HepG2 (cell line): ENCODE measurements at regions not wholly inside any gene's neighbourhood (a gene's known extent, or its start where the extent isn't known, plus 50 kb on each side); places are given as distances from the start of the nearest gene placed in this dataset.

ENCODE experiments used
- ATAC-seq: fragments of 200-7000 bp; cut with Tn5 transposase; 3 replicates; pipeline ENCODE4 v1.9.1; 2020; ENCODE audit warnings: mild to moderate bottlenecking, moderate library complexity
- BruUV-seq: library from RNA; stranded (reverse); fragments of 400-500 nt; replicated peaks from 2 replicates; lab custom pipeline; 2021; lab: Mats Ljungman, UMichigan
- CTCF ChIA-PET: fragments of 300-600 bp; formaldehyde crosslinking; extraction: SDS; loops from one replicate; lab custom pipeline; 2021; ENCODE audit warnings: low total read pairs, inconsistent platforms, low intra/inter-chr PET ratio; lab: Yijun Ruan, JAX
- POLR2A ChIA-PET: fragments of 350-600 bp; sonication (Branson Sonifier 250); formaldehyde crosslinking; loops from one replicate; lab custom pipeline; 2020; ENCODE audit warnings: antibody characterized with exemption, inconsistent platforms; lab: Yijun Ruan, JAX
- DNase-seq: peaks from one replicate; pipeline ENCODE4 v3.0.0-alpha.2; 2015; ENCODE audit warnings: low spot score
- FAIRE-seq: peaks from 3 replicates; lab custom pipeline; 2011; peaks lifted over from hg19 to GRCh38; lab: Jason Lieb, UNC
- H2AFZ ChIP-seq: one replicate; pipeline ENCODE4 v1.6.1; 2011; ENCODE audit warnings: low read length, inconsistent platforms
- H3K27ac ChIP-seq: fragments of 300-600 bp; 3 replicates; pipeline ENCODE4 v1.8.0; 2011; ENCODE audit warnings: mixed run types, mild to moderate bottlenecking, mixed read lengths, low read length, inconsistent platforms; ENCODE audit not compliant: insufficient read depth; ENCODE audit errors: extremely low read length
- H3K27me3 ChIP-seq, 2 experiments: fragments of 200-600 bp in 1 of 2; 2 replicates in 1 of 2; 3 replicates in 1 of 2; pipeline versions ENCODE4 v1.6.0 to v1.8.0; 2011; ENCODE audit warnings: low read length in 2 of 2, mild to moderate bottlenecking in 2 of 2, moderate library complexity in 2 of 2, inconsistent platforms in 1 of 2; ENCODE audit not compliant: insufficient read depth in 2 of 2, control insufficient read depth in 1 of 2
- H3K36me3 ChIP-seq, 2 experiments: fragments of 200-600 bp in 1 of 2; replicated peaks in 1 of 2; 2 replicates in 1 of 2; 3 replicates in 1 of 2; pipeline versions ENCODE4 v1.5.1 to v1.8.0; 2011; ENCODE audit warnings: low read length in 2 of 2, inconsistent platforms in 1 of 2; ENCODE audit not compliant: insufficient read depth in 2 of 2, control insufficient read depth in 1 of 2
- H3K4me1 ChIP-seq: 2 replicates; pipeline ENCODE4 v1.5.1; 2012; ENCODE audit warnings: low read length, inconsistent platforms; ENCODE audit not compliant: insufficient read depth
- H3K4me2 ChIP-seq: 2 replicates; pipeline ENCODE4 v1.6.0; 2011; ENCODE audit warnings: low read depth, low read length, inconsistent platforms
- H3K4me3 ChIP-seq, 3 experiments: fragments of 200-600 bp in 1 of 3; sonication (generic), shearing (Covaris generic) in 1 of 3; replicated peaks in 1 of 3; 2 replicates each; pipeline ENCODE4 v1.5.1; 2011 to 2016; ENCODE audit warnings: low read length in 3 of 3, inconsistent platforms in 2 of 3, low read depth in 2 of 3, mild to moderate bottlenecking in 2 of 3, control low read depth in 1 of 3, mixed read lengths in 1 of 3; ENCODE audit not compliant: insufficient read depth in 1 of 3
- H3K79me2 ChIP-seq: one replicate; pipeline ENCODE4 v1.6.1; 2011; ENCODE audit warnings: low read length, inconsistent platforms; ENCODE audit not compliant: insufficient read depth
- H3K9ac ChIP-seq: 2 replicates; pipeline ENCODE4 v1.6.0; 2011; ENCODE audit warnings: mild to moderate bottlenecking, low read depth, low read length, inconsistent platforms; ENCODE audit not compliant: insufficient read depth
- H3K9me3 ChIP-seq: 2 replicates; pipeline ENCODE4 v1.5.1; 2012; ENCODE audit warnings: mild to moderate bottlenecking, low read length
- H4K20me1 ChIP-seq: 2 replicates; pipeline ENCODE4 v1.6.0; 2011; ENCODE audit warnings: inconsistent platforms, mild to moderate bottlenecking, low read length, moderate library complexity; ENCODE audit not compliant: insufficient read depth
- DRAP1 ChIP-seq: IDR thresholded peaks from 2 replicates; pipeline ENCODE4 v1.6.1; 2016; ENCODE audit warnings: missing genetic modification reagents, missing compliant biosample characterization
- HMG20B ChIP-seq: conservative IDR thresholded peaks from 2 replicates; pipeline ENCODE4 v1.6.1; 2016; ENCODE audit warnings: missing genetic modification reagents, missing compliant biosample characterization
- HNF4G ChIP-seq, 2 experiments: sonication (generic) in 1 of 2; formaldehyde crosslinking in 1 of 2; IDR thresholded peaks; 2 replicates each; pipeline versions ENCODE4 v1.4.0 to v1.6.1; 2011 to 2020; ENCODE audit warnings: borderline replicate concordance in 2 of 2, low read depth in 2 of 2, mild to moderate bottlenecking in 2 of 2, low read length in 1 of 2, missing genetic modification reagents in 1 of 2, moderate library complexity in 1 of 2
- HOXA3 ChIP-seq: sonication (generic); formaldehyde crosslinking; IDR thresholded peaks from 2 replicates; pipeline ENCODE4 v1.5.0; 2020; ENCODE audit warnings: missing genetic modification reagents
- HOXD1 ChIP-seq: sonication (generic); formaldehyde crosslinking; IDR thresholded peaks from 2 replicates; pipeline ENCODE4 v1.5.0; 2020; ENCODE audit warnings: missing genetic modification reagents
- KAT8 ChIP-seq: IDR thresholded peaks from 2 replicates; pipeline ENCODE4 v1.6.1; 2016; ENCODE audit warnings: missing genetic modification reagents, missing compliant biosample characterization
- POLR2G ChIP-seq: fragments of 200-400 bp; formaldehyde crosslinking; IDR thresholded peaks from 2 replicates; pipeline ENCODE4 v1.6.1; 2018; ENCODE audit warnings: mild to moderate bottlenecking, low read depth, low read length, moderate library complexity
- RERE ChIP-seq: IDR thresholded peaks from 2 replicates; pipeline ENCODE4 v1.6.1; 2016; ENCODE audit warnings: low read depth, missing genetic modification reagents, missing compliant biosample characterization
- SMAD1 ChIP-seq: sonication (generic); formaldehyde crosslinking; IDR thresholded peaks from 2 replicates; pipeline ENCODE4 v1.4.0; 2020; ENCODE audit warnings: missing genetic modification reagents, low read depth, mild to moderate bottlenecking, borderline replicate concordance
- SP1 ChIP-seq, 2 experiments: fragments of 450-650 bp in 1 of 2; sonication (generic) in 1 of 2; formaldehyde crosslinking in 1 of 2; IDR thresholded peaks; 2 replicates each; pipeline versions ENCODE4 v1.4.0 to v1.6.1; 2016 to 2020; ENCODE audit warnings: missing genetic modification reagents in 1 of 2
- ZFP37 ChIP-seq: sonication (generic); formaldehyde crosslinking; IDR thresholded peaks from 2 replicates; pipeline ENCODE4 v1.4.0; 2020; ENCODE audit warnings: missing genetic modification reagents, borderline replicate concordance
- ZFP82 ChIP-seq: sonication (generic); formaldehyde crosslinking; IDR thresholded peaks from 2 replicates; pipeline ENCODE4 v1.5.1; 2020; ENCODE audit warnings: mild to moderate bottlenecking, missing genetic modification reagents, borderline replicate concordance
- ZIK1 ChIP-seq: sonication (generic); formaldehyde crosslinking; IDR thresholded peaks from 2 replicates; pipeline ENCODE4 v1.5.0; 2020; ENCODE audit warnings: mild to moderate bottlenecking, low read depth, missing genetic modification reagents, borderline replicate concordance
- ZNF121 ChIP-seq: sonication (generic); formaldehyde crosslinking; IDR thresholded peaks from 2 replicates; pipeline ENCODE4 v1.5.0; 2020; ENCODE audit warnings: mild to moderate bottlenecking, missing genetic modification reagents
- ZNF333 ChIP-seq: sonication (generic); formaldehyde crosslinking; IDR thresholded peaks from 2 replicates; pipeline ENCODE4 v1.4.0; 2020; ENCODE audit warnings: mild to moderate bottlenecking, missing genetic modification reagents, borderline replicate concordance
- ZNF382 ChIP-seq: sonication (generic); formaldehyde crosslinking; IDR thresholded peaks from 2 replicates; pipeline ENCODE4 v1.5.0; 2020; ENCODE audit warnings: missing genetic modification reagents, mild to moderate bottlenecking, borderline replicate concordance
- ZNF44 ChIP-seq: sonication (generic); formaldehyde crosslinking; IDR thresholded peaks from 2 replicates; pipeline ENCODE4 v1.5.1; 2020; ENCODE audit warnings: mild to moderate bottlenecking, missing genetic modification reagents
- ZNF496 ChIP-seq: sonication (generic); formaldehyde crosslinking; IDR thresholded peaks from 2 replicates; pipeline ENCODE4 v1.8.1; 2023; ENCODE audit warnings: mild to moderate bottlenecking, moderate library complexity, missing genetic modification reagents; ENCODE audit not compliant: insufficient replicate concordance
- WGBS: methylation state at CpG from one replicate; pipeline ENCODE4 v1.1.6; 2017; ENCODE audit warnings: low lambda C conversion rate; 5-methylcytosine and 5-hydroxymethylcytosine counted together
- in situ Hi-C: cut with HindIII; loops from 2 replicates; pipeline ENCODE4 v1.10.0; 2017; ENCODE audit warnings: low pct_unique_long_range_greater_than_20kb; ENCODE audit not compliant: extremely low pct_ligation_motif_present
- intact Hi-C: fragments of 100-400 bp; cut with micrococcal nuclease; formaldehyde crosslinking; loops from one replicate; pipeline ENCODE4 v1.10.0; 2022; ENCODE audit not compliant: unreplicated experiment

GRCh38 chr4:175451238-175451965, 360.7 kb downstream of the GPM6A start:
- no peak for DNase-seq
- Histone ChIP-seq H3K27ac (no peak overlapping the region), H3K79me2 (no peaks in the 10 kb centered on the region), H3K27me3 (no peaks in the 10 kb centered on the region), H3K4me3 (no peak overlapping the region), H3K9ac (no peak overlapping the region), H2AFZ (no peak overlapping the region), H3K4me2 (no peak overlapping the region), H3K36me3 (no peaks in the 10 kb centered on the region), H3K9me3 (peaks cover 50% of the 10 kb centered on the region; the same call in 1 of the 2 replicates), H4K20me1 (no peaks in the 10 kb centered on the region), H3K4me1 (no peaks in the 10 kb centered on the region)
- in situ Hi-C loops (no loop called here), intact Hi-C loops (no loop called here)
- ATAC-seq: no peak
- WGBS: 6% methylated on average over 7 of the region's 8 CpGs
- CTCF ChIA-PET: no interaction called here
- POLR2A ChIA-PET: no interaction called here
- no peak for FAIRE-seq
- no TSS peak for BruUV-seq
- TF ChIP-seq SMAD1 (CRISPR knock-in tag) (no peak), HOXD1 (CRISPR knock-in tag) (no peak), RERE (no peak), DRAP1 (CRISPR knock-in tag) (no peak), ZFP37 (CRISPR knock-in tag) (no peak), HOXA3 (CRISPR knock-in tag) (no peak), ZNF121 (CRISPR knock-in tag) (no peak), KAT8 (no peak), HNF4G (IDR thresholded peaks at IDR 0.05; ENCODE audit: borderline replicate concordance, low read depth, low read length) (no peak), HNF4G (CRISPR knock-in tag; IDR thresholded peaks at IDR 0.05; ENCODE audit: borderline replicate concordance, low read depth) (no peak), HMG20B (CRISPR knock-in tag) (no peak), ZFP82 (no peak), ZNF333 (CRISPR knock-in tag) (no peak), ZNF496 (CRISPR knock-in tag) (no peak), POLR2G (no peak), ZNF44 (no peak), SP1 (IDR thresholded peaks at IDR 0.05) (no peak), SP1 (CRISPR knock-in tag; IDR thresholded peaks at IDR 0.05) (no peak), ZIK1 (no peak), ZNF382 (CRISPR knock-in tag) (no peak)
